ENCODE measurements at regions not wholly inside any gene's neighbourhood (a gene's known extent, or its start where the extent isn't known, plus 50 kb on each side); places are given as distances from the start of the nearest gene placed in this dataset.

DNA sequence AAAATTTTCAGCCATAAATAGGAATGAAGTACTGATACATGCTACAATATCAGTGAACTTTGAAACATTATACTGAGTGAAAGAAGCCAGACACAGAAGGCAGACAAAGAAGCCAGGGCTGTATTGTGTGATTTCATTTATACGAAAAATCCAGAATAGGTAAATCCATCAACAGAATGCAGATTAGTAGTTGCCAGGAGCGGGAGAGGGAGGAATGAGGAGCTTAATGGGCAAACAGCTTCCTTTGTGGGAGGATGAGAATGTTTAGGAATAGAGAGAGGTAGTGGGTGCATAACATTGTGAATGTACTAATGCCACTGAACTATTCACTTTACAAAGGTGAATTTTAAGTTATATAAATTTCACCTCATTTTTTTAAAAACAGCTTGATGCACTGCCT, 103.3 kb upstream of the SERTM1 start:
- TF ChIP-seq, protein P1, sequence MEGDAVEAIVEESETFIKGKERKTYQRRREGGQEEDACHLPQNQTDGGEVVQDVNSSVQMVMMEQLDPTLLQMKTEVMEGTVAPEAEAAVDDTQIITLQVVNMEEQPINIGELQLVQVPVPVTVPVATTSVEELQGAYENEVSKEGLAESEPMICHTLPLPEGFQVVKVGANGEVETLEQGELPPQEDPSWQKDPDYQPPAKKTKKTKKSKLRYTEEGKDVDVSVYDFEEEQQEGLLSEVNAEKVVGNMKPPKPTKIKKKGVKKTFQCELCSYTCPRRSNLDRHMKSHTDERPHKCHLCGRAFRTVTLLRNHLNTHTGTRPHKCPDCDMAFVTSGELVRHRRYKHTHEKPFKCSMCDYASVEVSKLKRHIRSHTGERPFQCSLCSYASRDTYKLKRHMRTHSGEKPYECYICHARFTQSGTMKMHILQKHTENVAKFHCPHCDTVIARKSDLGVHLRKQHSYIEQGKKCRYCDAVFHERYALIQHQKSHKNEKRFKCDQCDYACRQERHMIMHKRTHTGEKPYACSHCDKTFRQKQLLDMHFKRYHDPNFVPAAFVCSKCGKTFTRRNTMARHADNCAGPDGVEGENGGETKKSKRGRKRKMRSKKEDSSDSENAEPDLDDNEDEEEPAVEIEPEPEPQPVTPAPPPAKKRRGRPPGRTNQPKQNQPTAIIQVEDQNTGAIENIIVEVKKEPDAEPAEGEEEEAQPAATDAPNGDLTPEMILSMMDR (IDR thresholded peaks at IDR 0.05), result no peak
- TF ChIP-seq POLR2A (IDR thresholded peaks at IDR 0.05), result no peak
